ENCODE measurements at regions not wholly inside any gene's neighbourhood (a gene's known extent, or its start where the extent isn't known, plus 50 kb on each side); places are given as distances from the start of the nearest gene placed in this dataset.

GRCh38 chr14:24744641-24745040 is 110.7 kb upstream of the GZMB start:
- no peak overlapping the region for H3K9ac ChIP-seq (ENCODE audit: low read length in 2 of 2)
- H3K27ac ChIP-seq (ENCODE audit: low read length), result no peak overlapping the region
- no peaks in the 10 kb centered on the region for H3K27me3 ChIP-seq (ENCODE audit: control insufficient read depth in 1 of 2, insufficient read depth in 2 of 2, low read length in 2 of 2)
- H3K4me3 ChIP-seq (ENCODE audit: low read length in 2 of 2), result no peak overlapping the region
- no peaks in the 10 kb centered on the region for H3K4me1 ChIP-seq (ENCODE audit: control insufficient read depth, insufficient read depth, low read length)
- H3K9me3 ChIP-seq (ENCODE audit: control insufficient read depth in 2 of 2, low read length in 2 of 2), result no peaks in the 10 kb centered on the region
- H3K36me3 ChIP-seq (ENCODE audit: control insufficient read depth in 2 of 2, insufficient read depth in 2 of 2, low read length in 2 of 2), result no peaks in the 10 kb centered on the region

GRCh38 chr14:24741871-24742270 is 107.9 kb upstream of the GZMB start:
- no peak overlapping the region for H3K4me3 ChIP-seq (ENCODE audit: low read length in 2 of 2)
- no peaks in the 10 kb centered on the region for H3K4me1 ChIP-seq (ENCODE audit: control insufficient read depth, insufficient read depth, low read length)
- no peak overlapping the region for H3K9ac ChIP-seq (ENCODE audit: low read length in 2 of 2)
- H3K27ac ChIP-seq (ENCODE audit: low read length), result no peak overlapping the region
- no peaks in the 10 kb centered on the region for H3K27me3 ChIP-seq (ENCODE audit: control insufficient read depth in 1 of 2, insufficient read depth in 2 of 2, low read length in 2 of 2)
- no peaks in the 10 kb centered on the region for H3K9me3 ChIP-seq (ENCODE audit: control insufficient read depth in 2 of 2, low read length in 2 of 2)
- no peaks in the 10 kb centered on the region for H3K36me3 ChIP-seq (ENCODE audit: control insufficient read depth in 2 of 2, insufficient read depth in 2 of 2, low read length in 2 of 2)

DNA sequence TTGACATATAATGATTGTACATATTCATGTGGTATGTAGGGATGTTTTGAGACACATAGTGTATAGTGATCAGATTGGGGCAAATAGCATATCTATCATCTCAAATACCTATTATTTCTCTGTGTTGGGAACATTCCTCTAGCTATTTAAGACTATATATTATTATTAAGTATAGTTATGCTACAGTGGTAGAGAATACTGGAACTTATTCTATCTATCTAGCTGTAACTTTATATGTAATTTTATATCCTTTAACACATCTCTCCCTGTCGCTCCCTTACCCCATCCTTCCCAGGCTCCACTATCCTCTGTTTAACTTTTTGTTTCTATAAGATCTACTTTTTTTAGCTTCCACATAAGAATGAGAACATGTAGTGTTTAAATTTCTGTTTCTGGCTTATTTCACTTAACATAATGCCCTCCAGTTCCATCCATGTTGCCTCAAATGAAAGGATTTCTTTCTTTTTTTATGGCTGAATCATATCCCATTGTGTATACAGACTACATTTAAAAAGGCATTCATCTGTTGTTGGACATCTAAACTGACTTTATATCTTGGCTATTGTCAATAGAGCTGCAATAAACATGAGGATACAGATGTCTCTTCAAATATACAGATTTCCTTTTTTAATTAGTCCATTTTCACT is 102.1 kb upstream of the GZMB start:
- Histone ChIP-seq H3K4me1 (ENCODE audit: control insufficient read depth, insufficient read depth, low read length) (no peaks in the 10 kb centered on the region), H3K27me3 (ENCODE audit: control insufficient read depth in 1 of 2, insufficient read depth in 2 of 2, low read length in 2 of 2) (no peaks in the 10 kb centered on the region), H3K9me3 (ENCODE audit: control insufficient read depth in 2 of 2, low read length in 2 of 2) (no peaks in the 10 kb centered on the region), H3K36me3 (ENCODE audit: control insufficient read depth in 2 of 2, insufficient read depth in 2 of 2, low read length in 2 of 2) (no peaks in the 10 kb centered on the region), H3K27ac (ENCODE audit: low read length) (no peak overlapping the region), H3K4me3 (ENCODE audit: low read length in 2 of 2) (no peak overlapping the region), H3K9ac (ENCODE audit: low read length in 2 of 2) (no peak overlapping the region)

DNA sequence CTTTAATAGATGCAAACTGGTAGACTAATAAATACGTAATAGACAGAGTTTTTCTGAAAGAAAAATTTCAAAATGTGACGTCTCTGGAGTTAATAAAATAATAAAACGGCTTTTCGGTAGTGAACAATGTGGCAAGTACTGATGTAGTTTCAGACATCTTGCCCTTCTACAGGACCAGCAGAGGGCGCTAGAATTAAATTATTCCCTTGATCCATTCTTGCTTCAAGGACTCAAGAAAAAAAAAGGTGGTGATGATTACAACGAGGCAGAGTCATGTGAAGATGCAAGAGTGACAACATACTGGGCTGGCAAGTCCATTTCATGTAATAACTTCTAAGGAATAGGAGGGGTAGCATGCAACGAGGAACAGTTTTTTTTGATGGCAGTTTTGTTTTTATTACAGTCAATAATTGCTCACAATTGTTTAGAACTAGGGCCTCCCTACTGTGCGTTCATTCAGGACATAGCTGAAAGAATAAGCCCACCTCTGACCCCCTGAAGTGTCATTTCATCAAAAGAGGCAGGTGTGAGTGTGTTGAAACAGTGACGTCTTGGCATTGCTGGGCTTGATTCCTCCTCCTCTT is 101.0 kb upstream of the GZMB start:
- H3K36me3 ChIP-seq (ENCODE audit: control insufficient read depth in 2 of 2, insufficient read depth in 2 of 2, low read length in 2 of 2), result no peaks in the 10 kb centered on the region
- H3K9ac ChIP-seq (ENCODE audit: low read length in 2 of 2), result no peak overlapping the region
- no peaks in the 10 kb centered on the region for H3K27me3 ChIP-seq (ENCODE audit: control insufficient read depth in 1 of 2, insufficient read depth in 2 of 2, low read length in 2 of 2)
- H3K9me3 ChIP-seq (ENCODE audit: control insufficient read depth in 2 of 2, low read length in 2 of 2), result no peaks in the 10 kb centered on the region
- no peaks in the 10 kb centered on the region for H3K4me1 ChIP-seq (ENCODE audit: control insufficient read depth, insufficient read depth, low read length)
- no peak overlapping the region for H3K27ac ChIP-seq (ENCODE audit: low read length)
- no peak overlapping the region for H3K4me3 ChIP-seq (ENCODE audit: low read length in 2 of 2)

- no peak overlapping the region for H3K27ac ChIP-seq (ENCODE audit: low read length)
- peaks cover 0 to 4% of the 10 kb centered on the region in 2 donors for H3K9me3 ChIP-seq (ENCODE audit: control insufficient read depth in 2 of 2, low read length in 2 of 2)
- no peak overlapping the region for H3K9ac ChIP-seq (ENCODE audit: low read length in 2 of 2)
- H3K27me3 ChIP-seq (ENCODE audit: control insufficient read depth in 1 of 2, insufficient read depth in 2 of 2, low read length in 2 of 2), result peaks cover 0 to 3% of the 10 kb centered on the region in 2 donors
- H3K4me1 ChIP-seq (ENCODE audit: control insufficient read depth, insufficient read depth, low read length), result no peaks in the 10 kb centered on the region
- H3K4me3 ChIP-seq (ENCODE audit: low read length in 2 of 2), result no peak overlapping the region
- no peaks in the 10 kb centered on the region for H3K36me3 ChIP-seq (ENCODE audit: control insufficient read depth in 2 of 2, insufficient read depth in 2 of 2, low read length in 2 of 2)
Measured at GRCh38 chr14:24726480-24726879, 92.5 kb upstream of the GZMB start.

GRCh38 chr14:24725311-24725710 is 91.3 kb upstream of the GZMB start:
- no peak overlapping the region for H3K4me3 ChIP-seq (ENCODE audit: low read length in 2 of 2)
- H3K4me1 ChIP-seq (ENCODE audit: control insufficient read depth, insufficient read depth, low read length), result no peaks in the 10 kb centered on the region
- H3K9me3 ChIP-seq (ENCODE audit: control insufficient read depth in 2 of 2, low read length in 2 of 2), result peaks cover 0 to 4% of the 10 kb centered on the region in 2 donors
- no peak overlapping the region for H3K27ac ChIP-seq (ENCODE audit: low read length)
- H3K36me3 ChIP-seq (ENCODE audit: control insufficient read depth in 2 of 2, insufficient read depth in 2 of 2, low read length in 2 of 2), result no peaks in the 10 kb centered on the region
- peaks cover 0 to 3% of the 10 kb centered on the region in 2 donors for H3K27me3 ChIP-seq (ENCODE audit: control insufficient read depth in 1 of 2, insufficient read depth in 2 of 2, low read length in 2 of 2)
- no peak overlapping the region for H3K9ac ChIP-seq (ENCODE audit: low read length in 2 of 2)

DNA sequence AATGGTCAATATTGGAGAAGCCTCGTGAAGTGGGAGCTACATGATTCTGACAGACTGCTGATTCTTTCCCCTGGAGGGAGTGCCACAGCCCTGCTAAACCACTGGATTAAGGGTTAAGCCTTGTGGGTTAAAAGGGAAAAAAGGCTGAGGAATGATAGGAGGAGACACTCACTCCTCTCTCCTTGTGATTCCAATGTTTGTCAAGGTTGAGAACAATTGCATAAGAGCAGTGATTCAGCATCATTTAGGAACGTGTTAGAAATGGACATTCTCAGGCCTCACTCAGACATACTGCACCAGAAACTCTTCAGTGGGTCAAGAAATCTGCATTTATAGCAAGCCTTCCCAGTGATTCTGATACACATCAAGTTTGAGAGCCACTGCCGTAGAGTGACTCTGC is 87.8 kb upstream of the GZMB start:
- H3K27me3 ChIP-seq (ENCODE audit: control insufficient read depth in 1 of 2, insufficient read depth in 2 of 2, low read length in 2 of 2), result peaks cover 0 to 3% of the 10 kb centered on the region in 2 donors
- H3K9ac ChIP-seq (ENCODE audit: low read length in 2 of 2), result no peak overlapping the region
- no peaks in the 10 kb centered on the region for H3K4me1 ChIP-seq (ENCODE audit: control insufficient read depth, insufficient read depth, low read length)
- no peak overlapping the region for H3K27ac ChIP-seq (ENCODE audit: low read length)
- no peak overlapping the region for H3K4me3 ChIP-seq (ENCODE audit: low read length in 2 of 2)
- no peaks in the 10 kb centered on the region for H3K36me3 ChIP-seq (ENCODE audit: control insufficient read depth in 2 of 2, insufficient read depth in 2 of 2, low read length in 2 of 2)
- H3K9me3 ChIP-seq (ENCODE audit: control insufficient read depth in 2 of 2, low read length in 2 of 2), result peaks cover 0 to 4% of the 10 kb centered on the region in 2 donors

GRCh38 chr14:24715239-24715638 is 81.2 kb upstream of the GZMB start:
- Histone ChIP-seq H3K4me1 (ENCODE audit: control insufficient read depth, insufficient read depth, low read length) (peaks cover 2% of the 10 kb centered on the region), H3K36me3 (ENCODE audit: control insufficient read depth in 2 of 2, insufficient read depth in 2 of 2, low read length in 2 of 2) (no peaks in the 10 kb centered on the region), H3K9ac (ENCODE audit: low read length in 2 of 2) (no peak overlapping the region), H3K27me3 (ENCODE audit: control insufficient read depth in 1 of 2, insufficient read depth in 2 of 2, low read length in 2 of 2) (peaks cover 0 to 5% of the 10 kb centered on the region in 2 donors), H3K27ac (ENCODE audit: low read length) (no peak overlapping the region), H3K9me3 (ENCODE audit: control insufficient read depth in 2 of 2, low read length in 2 of 2) (no peaks in the 10 kb centered on the region), H3K4me3 (ENCODE audit: low read length in 2 of 2) (no peak overlapping the region)

DNA sequence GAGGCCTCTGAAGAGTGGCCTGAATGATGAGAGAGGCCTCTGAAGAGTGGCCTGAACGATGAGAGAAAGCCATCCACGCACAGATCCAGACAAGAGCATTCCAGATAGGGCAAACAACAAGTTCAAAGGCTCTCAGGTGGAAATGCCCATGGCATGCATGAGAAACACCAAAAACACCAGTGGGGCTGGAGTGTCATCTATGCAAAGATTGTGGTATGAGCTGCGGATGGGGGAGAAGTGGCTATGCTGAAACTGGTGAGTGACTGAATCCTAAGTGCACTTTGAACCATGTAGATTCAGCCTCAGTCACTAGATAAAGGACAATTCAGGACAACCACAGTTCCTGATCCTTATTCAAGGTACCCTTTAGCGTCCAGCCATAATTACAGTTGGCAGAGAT is 79.4 kb upstream of the GZMB start:
- H3K27me3 ChIP-seq (ENCODE audit: control insufficient read depth in 1 of 2, insufficient read depth in 2 of 2, low read length in 2 of 2), result peaks cover 0 to 5% of the 10 kb centered on the region in 2 donors
- H3K36me3 ChIP-seq (ENCODE audit: control insufficient read depth in 2 of 2, insufficient read depth in 2 of 2, low read length in 2 of 2), result no peaks in the 10 kb centered on the region
- no peak overlapping the region for H3K4me3 ChIP-seq (ENCODE audit: low read length in 2 of 2)
- H3K27ac ChIP-seq (ENCODE audit: low read length), result no peak overlapping the region
- H3K4me1 ChIP-seq (ENCODE audit: control insufficient read depth, insufficient read depth, low read length), result peaks cover 2% of the 10 kb centered on the region
- no peak overlapping the region for H3K9ac ChIP-seq (ENCODE audit: low read length in 2 of 2)
- no peaks in the 10 kb centered on the region for H3K9me3 ChIP-seq (ENCODE audit: control insufficient read depth in 2 of 2, low read length in 2 of 2)

DNA sequence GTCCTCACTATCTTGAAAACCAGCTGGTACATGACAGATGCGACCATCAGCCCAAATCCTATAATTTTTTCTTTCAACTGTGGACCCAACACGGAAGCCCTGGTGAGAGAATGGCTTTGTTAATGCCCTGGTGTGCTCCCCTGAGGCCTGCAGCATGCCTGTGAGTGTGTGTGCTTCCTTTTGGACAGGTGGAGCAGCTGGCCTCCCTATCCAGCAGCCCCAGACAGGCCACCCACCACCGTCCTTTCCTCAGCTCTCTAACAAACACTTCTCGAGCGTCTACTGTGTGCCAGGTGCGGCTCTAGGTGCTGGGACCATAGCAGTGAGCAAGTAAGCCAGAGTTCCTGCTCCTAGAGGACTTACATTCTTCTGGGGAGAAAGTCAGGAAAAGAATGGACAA is 78.9 kb upstream of the GZMB start:
- Histone ChIP-seq H3K9ac (ENCODE audit: low read length in 2 of 2) (no peak overlapping the region), H3K27me3 (ENCODE audit: control insufficient read depth in 1 of 2, insufficient read depth in 2 of 2, low read length in 2 of 2) (peaks cover 0 to 5% of the 10 kb centered on the region in 2 donors), H3K4me1 (ENCODE audit: control insufficient read depth, insufficient read depth, low read length) (peaks cover 2% of the 10 kb centered on the region), H3K27ac (ENCODE audit: low read length) (no peak overlapping the region), H3K9me3 (ENCODE audit: control insufficient read depth in 2 of 2, low read length in 2 of 2) (no peaks in the 10 kb centered on the region), H3K4me3 (ENCODE audit: low read length in 2 of 2) (no peak overlapping the region), H3K36me3 (ENCODE audit: control insufficient read depth in 2 of 2, insufficient read depth in 2 of 2, low read length in 2 of 2) (no peaks in the 10 kb centered on the region)

GRCh38 chr14:24712374-24712773 is 78.4 kb upstream of the GZMB start:
- Histone ChIP-seq H3K27ac (ENCODE audit: low read length) (no peak overlapping the region), H3K4me1 (ENCODE audit: control insufficient read depth, insufficient read depth, low read length) (peaks cover 2% of the 10 kb centered on the region), H3K27me3 (ENCODE audit: control insufficient read depth in 1 of 2, insufficient read depth in 2 of 2, low read length in 2 of 2) (peaks cover 0 to 5% of the 10 kb centered on the region in 2 donors), H3K9ac (ENCODE audit: low read length in 2 of 2) (no peak overlapping the region), H3K4me3 (ENCODE audit: low read length in 2 of 2) (no peak overlapping the region), H3K9me3 (ENCODE audit: control insufficient read depth in 2 of 2, low read length in 2 of 2) (no peaks in the 10 kb centered on the region), H3K36me3 (ENCODE audit: control insufficient read depth in 2 of 2, insufficient read depth in 2 of 2, low read length in 2 of 2) (no peaks in the 10 kb centered on the region)

Data from stomach smooth muscle (tissue), 2 donors.